ENCODE measurements at regions not wholly inside any gene's neighbourhood (a gene's known extent, or its start where the extent isn't known, plus 50 kb on each side); places are given as distances from the start of the nearest gene placed in this dataset.
"Not testable (repeated sequence)": the region's sequence is repeated elsewhere in the genome, so short reads cannot be mapped to it uniquely, and the experiment has no call there.

GRCh38 chr18:35851286-35851970 is 121.1 kb upstream of the RMP24 start:
- H3K4me3 Mint-ChIP-seq = no peak overlapping the region

DNA sequence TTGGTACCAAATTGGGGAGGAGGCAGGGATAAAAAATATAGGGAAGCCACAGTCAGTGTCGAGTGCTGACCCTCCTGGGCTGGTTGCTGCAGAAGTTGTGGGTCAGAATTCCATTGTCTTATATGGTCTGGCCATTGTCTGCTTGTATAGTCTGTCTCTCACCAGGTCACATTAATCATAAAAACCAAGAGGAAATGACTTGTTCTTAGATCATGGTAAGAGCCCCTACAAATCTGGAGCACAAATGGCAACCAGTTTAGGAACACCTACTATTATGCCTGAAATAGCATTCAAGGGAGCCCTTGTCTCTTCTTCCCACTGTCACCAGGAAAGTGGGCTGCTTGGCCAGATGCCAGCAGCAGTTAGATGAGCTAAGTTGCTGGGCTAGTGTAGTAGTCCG is 119.7 kb upstream of the RMP24 start:
- Mint-ChIP-seq H3K4me3 (no peak overlapping the region), H3K27ac (no peak overlapping the region)
- DNase-seq (ENCODE audit: extremely low spot score, unreplicated experiment) = no peak

More at GRCh38 chr18:35851286-35851970, 121.1 kb upstream of the RMP24 start:
- Mint-ChIP-seq H3K36me3 (no peaks in the 10 kb centered on the region), H3K27ac (no peak overlapping the region), H3K27me3 (peaks cover 8% of the 10 kb centered on the region), H3K9me3 (peaks cover 5% of the 10 kb centered on the region), H3K4me1 (ENCODE audit: unreplicated experiment) (no peaks in the 10 kb centered on the region)
- no peak for TF ChIP-seq CTCF (conservative IDR thresholded peaks at IDR 0.05)
- no peak for DNase-seq (ENCODE audit: extremely low spot score, unreplicated experiment)

DNA sequence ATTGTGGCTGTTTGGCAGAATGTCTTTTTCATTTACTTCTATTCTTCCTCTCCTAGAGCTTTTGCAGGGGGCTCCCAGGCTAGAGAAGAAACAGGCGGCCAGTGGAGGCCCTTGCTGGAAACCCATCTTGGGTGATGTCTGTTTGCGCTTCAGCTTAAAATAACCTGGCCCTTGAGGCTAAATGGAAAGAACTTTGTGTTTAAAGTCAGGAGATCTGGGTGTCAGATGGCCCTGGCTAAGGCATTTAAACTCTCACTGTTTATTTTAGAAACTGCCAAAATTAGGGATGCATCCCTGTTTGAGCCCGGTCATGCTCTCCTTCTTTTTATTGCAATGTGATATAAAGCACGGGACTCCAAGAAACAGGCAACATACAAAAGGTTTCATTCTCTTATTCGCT is 118.4 kb upstream of the RMP24 start:
- no peaks in the 10 kb centered on the region for H3K4me1 Mint-ChIP-seq (ENCODE audit: unreplicated experiment)
- no peaks in the 10 kb centered on the region for H3K36me3 Mint-ChIP-seq
- no peak overlapping the region for H3K27ac Mint-ChIP-seq
- TF ChIP-seq CTCF (conservative IDR thresholded peaks at IDR 0.05) = no peak
- H3K27me3 Mint-ChIP-seq = peaks cover 8% of the 10 kb centered on the region
- no peak overlapping the region for H3K4me3 Mint-ChIP-seq
- no peak for DNase-seq (ENCODE audit: extremely low spot score, unreplicated experiment)
- H3K9me3 Mint-ChIP-seq = peaks cover 7% of the 10 kb centered on the region

More for the DNA sequence above, 119.7 kb upstream of the RMP24 start:
- Mint-ChIP-seq H3K27me3 (peaks cover 8% of the 10 kb centered on the region), H3K4me1 (ENCODE audit: unreplicated experiment) (no peaks in the 10 kb centered on the region), H3K36me3 (no peaks in the 10 kb centered on the region), H3K9me3 (peaks cover 7% of the 10 kb centered on the region)
- no peak for TF ChIP-seq CTCF (conservative IDR thresholded peaks at IDR 0.05)

GRCh38 chr18:35856178-35856577 is 116.3 kb upstream of the RMP24 start:
- no peak overlapping the region for H3K4me3 Mint-ChIP-seq
- no peak for DNase-seq (ENCODE audit: extremely low spot score, unreplicated experiment)
- H3K36me3 Mint-ChIP-seq = no peaks in the 10 kb centered on the region
- TF ChIP-seq CTCF (conservative IDR thresholded peaks at IDR 0.05) = no peak
- H3K27ac Mint-ChIP-seq = no peak overlapping the region
- peaks cover 8% of the 10 kb centered on the region for H3K27me3 Mint-ChIP-seq
- H3K9me3 Mint-ChIP-seq = peaks cover 7% of the 10 kb centered on the region
- H3K4me1 Mint-ChIP-seq (ENCODE audit: unreplicated experiment) = no peaks in the 10 kb centered on the region

DNA sequence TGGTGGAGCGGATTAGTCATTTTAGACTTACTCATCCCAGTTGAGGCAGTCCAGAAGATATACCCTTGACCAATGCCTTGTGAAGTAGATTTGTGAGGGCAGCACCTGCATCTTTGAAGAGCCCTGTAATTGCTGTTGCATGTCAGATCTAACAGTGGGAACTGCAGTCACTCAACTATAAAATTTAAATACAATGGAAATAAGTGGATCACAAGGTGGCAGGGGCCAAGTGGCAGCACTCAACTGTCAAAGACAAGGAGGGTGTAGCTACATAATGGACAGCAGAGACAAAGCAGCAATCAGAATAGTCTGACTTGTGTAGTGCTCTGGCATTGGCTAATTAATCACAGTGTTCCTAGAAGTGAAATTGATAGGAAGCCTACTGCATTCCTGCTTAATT is 115.8 kb upstream of the RMP24 start:
- not testable (repeated sequence) for H3K4me1 Mint-ChIP-seq (ENCODE audit: unreplicated experiment); H3K36me3 Mint-ChIP-seq; H3K27ac Mint-ChIP-seq; H3K9me3 Mint-ChIP-seq; DNase-seq (ENCODE audit: extremely low spot score, unreplicated experiment); H3K4me3 Mint-ChIP-seq; H3K27me3 Mint-ChIP-seq

DNA sequence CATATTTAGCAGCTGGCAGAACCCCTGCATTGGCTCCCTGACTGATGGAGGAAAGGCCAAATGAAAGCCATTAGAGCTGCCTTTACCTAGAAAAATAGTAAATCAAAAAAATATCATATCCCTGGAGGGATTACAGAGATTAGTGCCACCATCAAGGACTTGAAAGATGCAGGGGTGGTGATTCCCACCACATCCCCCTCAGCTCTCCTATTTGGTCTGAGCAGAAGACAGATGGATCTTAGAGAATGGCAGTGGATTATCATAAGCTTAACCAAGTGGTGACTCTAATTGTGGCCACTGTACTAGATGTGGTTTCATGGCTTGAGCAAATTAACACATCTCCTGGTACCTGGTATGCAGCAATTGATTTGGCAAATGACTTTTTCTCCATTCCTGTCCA is 114.9 kb upstream of the RMP24 start:
- not testable (repeated sequence) for H3K27me3 Mint-ChIP-seq; DNase-seq (ENCODE audit: extremely low spot score, unreplicated experiment); H3K4me3 Mint-ChIP-seq; H3K36me3 Mint-ChIP-seq; H3K27ac Mint-ChIP-seq; H3K4me1 Mint-ChIP-seq (ENCODE audit: unreplicated experiment)
- H3K9me3 Mint-ChIP-seq = peaks cover 11% of the 10 kb centered on the region

Data from type B pancreatic cell (in vitro differentiated cells).